Retinal pigment epithelial cell (primary cell): ENCODE measurements at regions not wholly inside any gene's neighbourhood (a gene's known extent, or its start where the extent isn't known, plus 50 kb on each side); places are given as distances from the start of the nearest gene placed in this dataset.

Experiments
- DNase-seq: peaks from one replicate; pipeline ENCODE4 v3.0.0-alpha.2; 2010; ENCODE audit warnings: low read depth
- H3K4me3 ChIP-seq: 2 replicates; pipeline ENCODE4 v1.5.1; 2011; ENCODE audit warnings: mild to moderate bottlenecking, low read length, control low read depth, moderate library complexity
- TF ChIP-seq, protein P1 (sequence below): conservative IDR thresholded peaks from 2 replicates; pipeline ENCODE4 v1.5.1; 2011; ENCODE audit warnings: low read depth, low read length, control low read depth, inconsistent platforms

GRCh38 chr10:30256084-30256483 lies 93.0 kb downstream of the MTPAP start:
- TF ChIP-seq, protein P1, sequence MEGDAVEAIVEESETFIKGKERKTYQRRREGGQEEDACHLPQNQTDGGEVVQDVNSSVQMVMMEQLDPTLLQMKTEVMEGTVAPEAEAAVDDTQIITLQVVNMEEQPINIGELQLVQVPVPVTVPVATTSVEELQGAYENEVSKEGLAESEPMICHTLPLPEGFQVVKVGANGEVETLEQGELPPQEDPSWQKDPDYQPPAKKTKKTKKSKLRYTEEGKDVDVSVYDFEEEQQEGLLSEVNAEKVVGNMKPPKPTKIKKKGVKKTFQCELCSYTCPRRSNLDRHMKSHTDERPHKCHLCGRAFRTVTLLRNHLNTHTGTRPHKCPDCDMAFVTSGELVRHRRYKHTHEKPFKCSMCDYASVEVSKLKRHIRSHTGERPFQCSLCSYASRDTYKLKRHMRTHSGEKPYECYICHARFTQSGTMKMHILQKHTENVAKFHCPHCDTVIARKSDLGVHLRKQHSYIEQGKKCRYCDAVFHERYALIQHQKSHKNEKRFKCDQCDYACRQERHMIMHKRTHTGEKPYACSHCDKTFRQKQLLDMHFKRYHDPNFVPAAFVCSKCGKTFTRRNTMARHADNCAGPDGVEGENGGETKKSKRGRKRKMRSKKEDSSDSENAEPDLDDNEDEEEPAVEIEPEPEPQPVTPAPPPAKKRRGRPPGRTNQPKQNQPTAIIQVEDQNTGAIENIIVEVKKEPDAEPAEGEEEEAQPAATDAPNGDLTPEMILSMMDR: no peak
- H3K4me3 ChIP-seq: no peak overlapping the region

DNA sequence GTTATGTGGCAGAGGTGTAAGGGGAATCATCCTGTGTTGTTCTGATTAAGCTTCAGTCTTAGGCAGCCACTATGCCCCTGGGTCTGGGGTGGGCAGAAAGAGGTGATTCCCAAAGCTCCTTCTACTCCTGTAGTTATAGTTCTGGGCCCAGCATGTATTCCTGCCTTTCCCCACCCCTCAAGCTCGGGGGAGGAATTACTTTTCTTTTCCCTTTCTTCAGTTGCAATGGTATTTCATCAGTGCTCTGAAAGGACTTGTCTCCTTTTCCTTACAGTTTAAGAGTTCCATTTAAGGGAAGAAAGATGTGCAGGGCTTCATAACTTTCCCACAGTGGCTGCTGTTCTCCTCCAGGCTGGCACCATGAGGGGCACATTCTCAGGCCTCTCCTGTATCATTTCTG lies 94.2 kb downstream of the MTPAP start:
- H3K4me3 ChIP-seq: no peak overlapping the region
- DNase-seq: no peak
- TF ChIP-seq, protein P1: no peak

More at GRCh38 chr10:30256084-30256483, 93.0 kb downstream of the MTPAP start:
- no peak for DNase-seq

- DNase-seq: no peak
- H3K4me3 ChIP-seq: no peak overlapping the region
- TF ChIP-seq, protein P1: no peak
Measured at GRCh38 chr10:30248728-30249127, 100.3 kb downstream of the MTPAP start.

GRCh38 chr10:30247704-30248103 lies 101.4 kb downstream of the MTPAP start:
- no peak for DNase-seq
- TF ChIP-seq, protein P1: no peak
- no peak overlapping the region for H3K4me3 ChIP-seq

DNA sequence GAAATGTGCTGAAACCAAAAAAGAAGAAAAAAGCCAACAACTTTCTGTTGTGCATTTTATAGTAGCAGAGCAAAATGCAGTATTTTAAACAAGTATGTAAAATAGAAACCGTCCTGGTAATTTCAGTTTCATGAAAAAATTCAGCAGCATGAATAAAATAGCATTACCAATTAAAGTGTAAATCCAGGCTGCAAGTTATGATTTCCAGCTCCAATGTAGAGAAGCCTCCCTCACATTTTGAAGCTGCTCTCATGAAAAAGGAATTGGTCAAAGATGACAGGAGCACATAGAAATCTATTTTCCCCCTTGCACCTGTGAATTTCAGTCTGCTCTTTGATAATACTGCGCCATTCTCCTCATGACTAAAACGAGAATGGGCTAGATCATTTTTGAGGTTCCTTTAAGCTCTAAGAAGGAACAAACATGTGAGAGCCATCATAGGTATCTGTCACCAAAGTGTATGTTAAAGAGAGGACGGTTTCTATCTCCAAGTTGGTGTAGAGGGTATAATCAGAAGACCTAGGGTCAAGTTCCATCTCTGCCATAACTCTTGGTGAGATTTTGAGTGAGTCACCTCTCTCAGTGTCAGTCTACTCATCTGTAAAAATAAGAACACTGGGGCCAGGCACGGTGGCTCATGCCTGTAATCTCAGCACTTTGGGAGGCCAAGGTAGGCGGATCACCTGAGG lies 107.5 kb downstream of the MTPAP start:
- no peak for DNase-seq
- H3K4me3 ChIP-seq: no peak overlapping the region
- TF ChIP-seq, protein P1: no peak

- TF ChIP-seq, protein P1: no peak
- no peak for DNase-seq
Measured at GRCh38 chr10:30238836-30239235, 110.2 kb downstream of the MTPAP start.

More at GRCh38 chr10:30238836-30239235, 110.2 kb downstream of the MTPAP start:
- no peak overlapping the region for H3K4me3 ChIP-seq
